COLO829 (cell line): ENCODE measurements at regions not wholly inside any gene's neighbourhood (a gene's known extent, or its start where the extent isn't known, plus 50 kb on each side); places are given as distances from the start of the nearest gene placed in this dataset.

ENCODE experiments used
- DNase-seq: peaks from one replicate; pipeline ENCODE4 v3.0.0; 2012; ENCODE audit warnings: low spot score

DNA sequence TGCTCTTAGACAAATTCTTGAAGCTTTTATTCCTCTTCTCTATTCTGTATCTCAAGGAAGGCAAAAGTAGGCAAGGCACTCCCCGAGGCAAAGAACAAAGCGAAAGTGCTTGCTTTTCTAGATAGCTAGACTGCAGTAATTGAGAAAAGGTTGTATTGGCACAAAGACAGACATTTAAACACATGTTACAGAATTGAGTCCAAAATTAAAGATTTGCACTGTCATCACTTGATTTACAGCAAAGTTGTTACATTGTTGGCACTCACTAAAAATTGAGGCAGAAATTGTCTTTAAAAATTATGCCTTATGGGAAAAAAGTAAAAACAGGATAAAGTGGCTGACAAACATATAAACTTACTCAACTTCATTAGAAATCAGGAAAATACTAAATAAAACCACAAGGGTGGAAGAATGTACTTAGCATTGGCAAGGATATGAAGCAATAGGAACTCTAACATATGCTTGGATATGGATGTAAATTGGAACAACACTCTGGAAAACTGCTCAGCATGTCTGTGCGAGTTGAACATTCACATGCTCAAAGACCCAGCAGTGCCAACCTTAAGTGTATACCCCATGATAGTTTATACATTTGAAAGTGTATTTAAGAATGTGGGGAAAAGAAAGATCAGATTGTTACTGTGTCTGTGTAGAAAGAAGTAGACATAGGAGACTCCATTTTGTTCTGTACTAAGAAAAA lies 491.3 kb downstream of the GLRX3 start:
- no peak for DNase-seq

DNA sequence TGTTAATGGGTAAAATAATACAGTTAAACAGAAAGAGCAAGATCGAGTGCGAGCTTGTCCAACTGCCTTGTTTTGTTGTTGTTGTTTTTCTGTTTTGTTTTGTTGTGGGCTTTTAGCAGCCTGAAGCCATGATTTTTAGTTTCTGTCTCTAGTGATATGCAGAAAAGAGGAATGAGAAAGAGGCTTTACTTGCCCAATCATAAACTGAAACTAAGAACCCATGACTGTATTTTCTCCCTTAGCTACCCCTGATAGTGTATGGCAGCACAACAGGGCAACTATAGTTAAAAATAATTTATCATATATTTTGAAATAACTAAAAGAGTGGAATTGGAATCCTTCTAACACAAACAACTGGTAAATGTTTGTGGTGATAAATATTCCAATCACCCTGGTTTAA lies 493.9 kb downstream of the GLRX3 start:
- DNase-seq: no peak

DNA sequence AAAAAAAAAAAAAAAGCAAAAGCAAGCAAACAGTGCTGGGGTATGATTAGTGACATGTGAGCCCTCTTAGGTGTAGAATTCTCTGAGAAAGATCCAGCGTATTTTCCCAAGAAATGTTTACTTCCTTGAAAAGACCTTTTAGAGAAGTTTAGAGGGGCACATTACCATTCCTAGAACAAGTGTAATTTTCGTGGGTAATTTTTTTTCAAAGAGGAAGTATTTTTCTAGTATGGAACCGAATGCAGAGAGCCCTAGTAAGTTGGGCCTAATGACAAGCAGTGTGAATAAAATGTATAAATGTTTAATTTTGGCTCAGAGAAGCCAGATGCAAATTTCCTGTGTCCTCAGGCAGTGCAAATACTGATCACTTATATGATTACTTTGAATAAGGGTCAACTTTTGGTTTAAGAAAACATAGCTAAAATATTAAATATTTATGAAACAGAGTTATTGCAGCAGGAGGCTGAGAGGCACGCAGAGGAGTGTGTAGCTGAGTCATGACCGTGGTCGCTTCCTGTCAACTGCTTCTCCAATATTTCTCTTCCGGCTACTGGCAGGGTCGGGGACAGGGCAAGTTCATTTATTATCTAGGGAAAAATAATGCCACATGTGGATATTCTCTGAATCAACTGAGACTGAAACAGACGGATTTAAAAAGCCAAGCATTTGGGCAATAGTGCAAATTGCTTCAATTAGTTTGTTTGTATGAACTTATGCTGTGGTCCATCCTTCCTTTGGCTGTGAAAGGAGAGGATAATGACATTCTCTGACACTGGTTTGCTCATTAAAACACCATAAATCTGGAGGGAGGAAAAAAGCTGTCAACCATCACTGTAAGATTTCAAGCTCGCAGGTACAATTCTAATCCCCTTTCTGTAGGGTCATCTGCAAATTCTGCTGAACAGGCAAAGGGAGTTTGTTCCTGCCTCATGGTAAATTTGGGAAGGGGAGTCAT lies 495.2 kb downstream of the GLRX3 start:
- DNase-seq: no peak

DNA sequence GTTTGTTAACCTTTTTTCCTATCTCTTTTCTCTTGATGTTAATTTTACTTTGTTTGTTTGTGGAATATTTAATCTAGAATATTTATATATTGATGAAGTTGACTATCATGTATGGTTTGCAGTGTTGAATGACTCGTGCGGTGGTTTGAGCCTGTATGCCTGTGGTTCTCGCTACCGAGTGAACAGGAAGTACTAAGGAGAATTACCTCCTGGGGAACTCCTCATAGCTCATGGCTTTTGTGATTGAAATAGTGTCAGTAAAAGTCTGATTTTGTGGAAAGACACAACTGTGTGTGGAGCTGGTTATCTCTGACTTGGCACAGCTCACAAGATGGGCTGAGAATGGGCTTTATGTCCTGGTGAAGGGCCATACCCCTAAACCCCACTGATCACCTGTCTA lies 498.6 kb downstream of the GLRX3 start:
- DNase-seq: no peak

DNA sequence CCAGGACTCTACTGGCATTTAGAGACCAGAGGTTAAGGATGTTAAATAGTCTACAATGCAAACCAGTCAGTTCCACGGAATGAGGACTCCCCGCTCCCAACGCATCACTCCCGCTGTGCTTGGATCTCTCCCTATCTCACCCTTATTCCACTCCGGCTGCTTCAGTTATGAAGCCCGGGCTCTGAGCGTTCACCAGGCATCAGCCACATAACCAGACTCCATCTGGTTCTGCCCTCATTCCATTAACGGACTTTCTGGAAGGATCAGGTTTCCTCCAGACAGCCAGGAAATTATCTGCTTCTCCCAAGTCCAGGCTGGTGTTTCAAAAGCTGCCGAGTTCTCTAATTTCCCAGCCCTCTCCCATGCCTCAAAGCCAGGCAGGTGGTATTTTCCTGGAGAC lies 499.3 kb downstream of the GLRX3 start:
- no peak for DNase-seq

DNA sequence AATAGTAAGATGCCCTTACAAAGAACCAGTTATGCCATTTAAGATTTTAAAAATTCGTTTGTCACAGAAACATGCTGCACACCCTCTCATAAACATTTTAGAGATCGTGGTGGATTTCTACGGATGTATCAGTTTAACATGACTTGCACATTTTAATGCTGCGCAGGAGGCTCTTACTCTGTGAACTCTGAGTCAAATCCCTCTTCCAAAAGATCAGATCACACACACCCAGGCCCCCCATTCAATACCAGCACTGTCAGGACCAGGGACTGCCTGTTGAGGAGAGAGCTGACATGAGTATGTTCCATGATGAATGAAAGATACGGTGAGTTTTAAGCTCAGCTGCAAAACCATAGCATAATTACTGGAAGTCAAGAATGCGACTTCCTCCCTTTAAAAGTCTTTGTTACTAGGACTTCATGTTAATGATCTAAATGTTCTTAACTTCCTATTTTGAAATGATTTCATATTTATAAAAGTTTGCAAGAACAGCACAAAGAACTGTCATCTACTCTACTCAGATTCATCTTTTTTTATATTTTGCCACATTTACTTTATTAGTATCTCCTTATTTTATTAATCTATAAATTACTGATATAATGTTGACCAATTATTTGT lies 500.2 kb downstream of the GLRX3 start:
- no peak for DNase-seq

DNA sequence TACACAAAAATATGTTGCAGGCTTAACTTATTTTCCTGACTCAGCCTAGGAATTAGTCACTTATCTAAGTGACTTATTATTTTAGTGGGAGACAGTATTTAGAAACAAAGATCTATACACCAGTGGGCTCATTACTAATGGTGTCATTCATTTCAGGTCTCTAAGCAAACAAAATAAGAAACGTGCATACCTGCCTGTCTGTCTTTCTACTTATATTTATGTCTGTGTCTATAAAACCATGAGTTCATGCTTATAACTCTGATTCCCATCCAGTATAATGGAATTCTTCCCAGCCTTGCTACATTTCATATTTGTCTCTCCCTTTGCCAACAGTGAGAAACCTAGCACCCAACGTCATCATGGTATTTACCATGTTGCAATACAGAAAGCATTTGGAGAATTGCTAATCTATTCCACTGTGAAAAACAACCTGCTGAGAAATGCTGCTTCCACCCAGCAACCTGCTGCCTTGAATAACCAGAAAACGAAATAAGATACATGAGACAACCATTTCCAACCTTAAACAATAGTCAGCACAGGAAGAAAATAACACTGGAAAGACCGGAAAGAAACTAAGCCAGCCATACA lies 501.0 kb downstream of the GLRX3 start:
- DNase-seq: no peak

DNA sequence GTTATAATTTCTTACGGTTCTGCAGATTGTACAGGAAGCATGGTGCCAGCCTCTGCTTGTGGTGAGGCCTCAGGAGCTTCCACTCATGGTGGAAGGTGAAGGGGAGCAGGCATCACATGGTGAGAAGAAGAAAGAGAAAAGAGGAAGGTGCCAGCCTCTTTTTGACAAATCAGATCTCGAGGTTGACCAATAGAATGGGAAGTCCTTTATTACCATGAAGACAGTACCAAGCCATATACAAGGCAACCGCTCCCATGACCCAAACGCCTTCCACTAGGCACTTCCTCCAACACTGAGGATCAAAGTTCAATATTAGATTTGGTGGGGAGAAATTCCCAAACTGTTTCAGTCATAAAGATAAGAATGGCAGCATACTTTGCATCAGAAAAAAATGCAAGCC lies 502.8 kb downstream of the GLRX3 start:
- DNase-seq: no peak

DNA sequence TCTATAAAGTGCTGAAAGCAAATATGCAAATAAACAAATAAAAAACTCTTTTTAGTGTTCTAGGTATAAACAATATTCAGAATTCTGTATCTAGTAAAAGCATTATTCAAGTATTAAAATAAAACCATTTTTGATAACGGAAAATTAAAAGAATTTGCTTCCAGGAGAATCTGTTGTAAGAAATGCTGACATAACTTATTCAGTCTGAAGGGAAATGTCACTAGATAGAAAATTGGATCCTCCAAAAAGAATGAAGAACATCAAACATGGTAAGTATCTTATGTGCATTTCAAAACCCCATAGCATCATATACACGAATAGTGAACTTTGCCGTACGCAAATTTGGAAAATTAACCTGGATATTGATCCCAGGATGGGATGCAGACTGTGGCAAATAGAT lies 506.7 kb downstream of the GLRX3 start:
- no peak for DNase-seq

DNA sequence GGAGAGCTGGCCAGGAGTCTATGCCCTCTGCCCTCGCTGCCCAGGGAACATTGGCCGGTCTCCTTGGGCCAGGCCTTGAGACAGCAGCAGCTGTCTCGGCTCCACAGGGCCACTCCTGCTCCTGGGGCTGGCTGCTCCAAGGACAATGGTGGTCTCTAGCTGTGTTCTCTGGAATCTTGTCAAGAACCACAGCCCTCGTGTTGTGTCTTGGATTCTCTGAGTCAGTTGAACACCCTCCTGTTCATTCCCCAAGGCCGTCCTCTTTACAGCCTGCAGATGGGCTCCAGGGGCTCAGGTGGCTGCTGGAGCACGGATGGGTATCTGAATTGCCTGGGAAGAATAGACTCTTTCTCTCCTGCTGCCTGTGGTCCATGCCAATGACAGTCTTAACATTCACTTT lies 511.1 kb downstream of the GLRX3 start:
- no peak for DNase-seq

DNA sequence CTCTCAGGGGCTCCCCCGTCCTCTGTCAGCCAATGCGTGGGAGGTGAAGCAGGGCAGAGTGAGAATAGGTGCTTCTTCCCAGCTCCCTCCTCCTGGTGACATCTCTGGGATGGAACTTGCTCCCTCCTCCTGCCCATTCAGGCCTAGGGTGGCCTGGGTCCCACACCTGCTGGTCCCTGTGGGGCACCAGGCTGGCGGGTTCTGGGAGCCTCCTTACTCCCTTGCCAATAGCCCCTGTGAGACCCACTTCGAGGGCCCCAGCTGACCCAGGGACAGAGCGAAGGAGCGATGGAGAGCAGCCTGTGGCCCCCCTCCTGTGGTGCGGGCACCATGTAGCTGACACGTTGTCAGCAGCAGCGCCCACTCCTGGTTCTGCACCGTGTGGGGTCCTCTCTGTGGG lies 512.6 kb downstream of the GLRX3 start:
- no peak for DNase-seq

DNA sequence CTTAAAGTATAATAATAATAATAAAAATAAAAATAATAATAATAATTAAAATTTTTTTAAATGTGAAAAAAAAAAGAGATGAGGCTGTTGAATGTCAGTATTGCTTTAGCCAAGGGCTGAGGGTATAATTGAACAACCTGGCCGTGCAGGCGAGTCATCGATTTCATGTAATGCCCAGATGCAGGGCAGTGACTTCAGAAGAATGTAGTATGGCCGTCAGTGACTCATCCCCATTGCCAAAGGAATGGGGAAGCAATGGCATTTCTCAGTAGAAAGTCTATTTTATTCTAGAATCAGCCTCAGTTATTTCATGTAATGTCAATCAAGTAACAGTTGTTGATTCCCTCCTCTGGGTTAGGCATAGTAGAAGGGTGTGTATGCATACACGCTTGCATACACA lies 516.4 kb downstream of the GLRX3 start:
- DNase-seq: no peak

DNA sequence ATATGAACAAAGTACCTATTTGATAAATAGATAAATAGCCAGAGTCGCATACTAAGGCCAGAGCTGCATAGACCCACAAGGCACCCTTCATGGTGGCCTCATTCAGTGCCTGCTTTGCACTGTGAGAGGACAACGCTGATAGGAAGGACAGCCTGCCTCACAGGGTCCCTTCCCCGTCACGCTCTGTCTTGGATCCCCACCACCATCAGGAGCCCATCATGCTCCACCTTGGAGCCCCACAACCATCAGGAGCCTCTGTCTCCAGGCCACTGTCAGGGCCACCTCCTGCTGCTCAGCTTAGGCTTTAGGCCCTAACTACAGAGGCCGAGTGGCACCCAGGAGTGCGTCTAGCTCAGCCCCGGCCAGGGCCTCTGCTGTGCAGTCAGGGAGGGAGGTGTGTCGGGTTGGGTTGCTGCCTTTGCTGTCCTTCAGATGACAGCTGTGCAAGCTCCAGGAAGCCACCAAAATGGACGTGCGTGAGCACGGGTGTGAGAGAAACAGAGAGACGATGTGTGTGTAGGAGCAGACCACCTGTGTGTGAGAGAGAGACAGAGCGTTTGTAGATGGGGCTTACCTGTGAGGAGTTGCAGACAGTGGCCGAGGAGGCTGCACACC lies 516.9 kb downstream of the GLRX3 start:
- no peak for DNase-seq

DNA sequence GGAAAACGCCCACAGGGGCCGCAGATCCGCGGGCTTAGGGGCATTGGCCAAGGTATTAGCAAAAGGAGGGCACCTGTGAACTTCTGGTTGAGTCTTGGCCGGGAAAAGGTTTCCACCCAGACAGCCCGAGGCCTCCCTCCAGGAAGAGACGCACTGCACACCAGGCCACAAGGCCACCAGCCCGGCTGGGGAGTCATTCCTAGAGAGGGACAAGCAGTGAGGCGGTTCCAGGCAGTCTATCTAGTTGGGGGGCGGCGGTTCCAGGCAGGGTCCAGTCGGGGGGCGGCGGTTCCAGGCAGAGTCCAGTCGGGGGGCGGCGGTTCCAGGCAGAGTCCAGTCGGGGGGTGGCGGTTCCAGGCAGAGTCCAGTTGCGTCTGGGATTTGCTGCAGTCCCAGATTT lies 518.5 kb downstream of the GLRX3 start:
- no peak for DNase-seq

DNA sequence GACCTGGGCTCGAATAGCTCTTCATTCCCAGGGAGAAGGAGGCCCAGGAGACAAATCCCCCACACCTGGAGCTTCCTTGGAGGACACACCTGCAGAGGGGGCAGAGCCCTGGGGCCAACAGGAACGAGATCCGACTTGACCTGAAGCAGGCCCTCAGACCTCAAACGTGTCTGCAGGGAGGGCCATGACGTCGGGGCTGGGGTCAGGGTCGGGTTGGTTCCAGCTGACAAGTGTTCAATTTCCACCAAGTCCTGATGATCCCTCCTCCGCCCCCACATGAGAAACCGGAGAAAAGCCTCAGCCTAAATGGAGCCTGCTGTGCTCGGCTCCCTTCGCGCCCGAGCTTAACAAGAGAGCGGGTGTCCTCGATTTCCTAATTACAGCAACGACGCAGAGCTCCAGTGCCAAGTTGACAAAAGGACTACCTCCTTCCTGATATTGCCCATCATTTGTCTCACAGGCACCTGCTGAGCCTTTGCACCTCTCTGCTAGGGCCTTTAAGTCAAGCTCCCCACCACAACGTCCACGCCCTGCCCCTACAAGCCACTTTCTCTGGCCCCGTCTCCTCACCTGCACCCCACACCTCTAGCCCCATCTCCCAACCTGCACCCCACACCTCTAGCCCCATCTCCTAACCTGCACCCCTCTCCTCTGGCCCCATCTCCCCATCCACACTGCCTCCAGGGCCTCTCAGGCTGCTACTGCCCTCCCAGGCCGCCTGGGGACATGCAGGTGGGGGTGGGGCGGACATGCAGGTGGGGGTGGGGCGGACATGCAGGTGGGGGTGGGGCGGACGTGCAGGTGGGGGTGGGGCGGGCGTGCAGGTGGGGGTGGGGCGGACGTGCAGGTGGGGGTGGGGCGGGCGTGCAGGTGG lies 519.4 kb downstream of the GLRX3 start:
- no peak for DNase-seq

DNA sequence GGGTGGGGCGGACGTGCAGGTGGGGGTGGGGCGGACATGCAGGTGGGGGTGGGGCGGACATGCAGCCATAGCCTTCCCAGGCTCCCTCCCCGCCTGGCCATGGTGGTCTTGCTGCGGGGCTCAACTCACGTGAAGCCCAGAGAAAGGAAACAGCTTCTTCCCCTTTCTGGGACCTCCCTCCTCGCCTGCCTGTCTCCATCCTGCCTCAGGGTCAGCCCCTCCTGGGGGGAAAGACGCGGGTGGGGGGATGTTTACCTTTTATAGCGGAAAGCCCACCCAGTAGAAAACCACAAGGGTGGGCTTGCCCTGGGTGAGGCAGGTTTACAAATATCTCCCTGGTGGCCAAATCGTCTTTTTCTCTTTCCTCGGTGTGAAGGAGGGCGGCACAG lies 520.0 kb downstream of the GLRX3 start:
- DNase-seq: no peak

DNA sequence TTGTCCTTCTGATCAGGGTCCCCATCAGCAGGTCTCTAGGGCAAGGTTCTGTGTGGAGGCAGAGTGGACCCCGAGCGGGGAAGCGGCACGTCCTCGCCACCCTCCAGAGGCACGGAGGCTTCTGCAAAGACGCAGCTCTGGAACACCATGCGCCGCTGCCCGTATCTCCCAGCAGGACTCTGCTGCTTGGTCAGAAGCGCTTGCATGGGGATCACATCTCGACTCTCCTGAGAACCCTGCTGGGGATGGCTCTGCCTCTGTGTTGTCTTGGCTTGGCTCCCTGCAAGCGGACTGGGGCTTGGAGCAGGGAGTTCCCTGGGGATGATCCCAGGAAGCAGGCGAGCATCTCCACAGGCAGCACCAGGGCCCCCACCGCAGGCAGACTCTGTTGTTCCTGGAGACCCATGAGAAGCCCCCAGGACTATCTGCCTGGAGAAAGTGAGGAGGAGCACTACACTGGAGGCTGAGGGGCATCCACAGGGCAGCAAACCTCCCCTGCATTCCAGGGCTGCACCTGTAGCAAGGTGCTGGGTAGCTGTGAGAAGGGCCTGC lies 520.5 kb downstream of the GLRX3 start:
- DNase-seq: no peak

DNA sequence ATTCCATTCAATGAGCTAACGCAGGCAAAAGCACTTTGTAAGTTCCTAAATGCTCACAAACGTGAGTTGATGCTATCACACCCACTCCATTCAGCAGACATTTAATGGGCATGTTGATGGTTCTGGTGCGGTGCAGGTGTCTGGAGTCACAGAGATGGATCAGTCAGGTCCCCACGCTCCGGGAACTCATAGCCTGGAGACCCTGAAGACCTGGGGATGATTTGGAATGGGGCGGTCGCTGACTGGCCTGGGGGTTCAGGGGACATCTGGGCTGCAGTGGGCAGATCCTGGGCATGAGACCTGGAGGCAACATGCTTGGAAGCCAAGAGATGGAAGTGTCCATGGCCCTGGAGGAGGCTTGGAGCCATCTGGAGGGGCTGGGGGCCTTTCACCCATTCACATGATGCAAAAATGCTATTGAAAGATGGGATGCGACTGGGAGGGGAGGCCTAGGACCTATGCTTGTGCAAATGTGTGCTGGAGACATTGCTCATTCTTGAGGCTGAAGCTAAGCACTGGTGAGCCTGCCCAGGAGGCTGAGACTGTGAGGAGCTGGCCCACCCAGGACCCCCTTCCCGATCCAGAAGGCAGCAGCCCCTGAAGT lies 522.6 kb downstream of the GLRX3 start:
- DNase-seq: no peak

DNA sequence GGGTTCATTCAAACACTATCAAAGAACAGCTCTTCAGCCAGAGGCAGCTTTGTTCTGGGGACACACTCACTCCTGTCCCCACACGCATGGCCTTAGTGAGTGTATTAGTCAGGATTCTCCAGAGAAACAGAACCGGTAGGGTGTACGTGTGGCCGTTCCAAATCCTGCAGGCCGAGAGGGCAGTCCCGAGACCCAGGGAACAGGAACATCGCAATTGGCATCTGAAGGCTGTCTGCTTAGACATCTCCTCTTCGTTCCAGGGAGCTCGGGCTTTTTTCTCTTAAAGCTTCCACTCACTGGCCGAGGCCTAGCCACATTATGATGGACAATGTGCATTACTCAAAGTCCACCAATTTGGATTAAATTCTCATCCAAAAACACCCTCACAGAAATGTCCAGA lies 523.3 kb downstream of the GLRX3 start:
- DNase-seq: no peak

DNA sequence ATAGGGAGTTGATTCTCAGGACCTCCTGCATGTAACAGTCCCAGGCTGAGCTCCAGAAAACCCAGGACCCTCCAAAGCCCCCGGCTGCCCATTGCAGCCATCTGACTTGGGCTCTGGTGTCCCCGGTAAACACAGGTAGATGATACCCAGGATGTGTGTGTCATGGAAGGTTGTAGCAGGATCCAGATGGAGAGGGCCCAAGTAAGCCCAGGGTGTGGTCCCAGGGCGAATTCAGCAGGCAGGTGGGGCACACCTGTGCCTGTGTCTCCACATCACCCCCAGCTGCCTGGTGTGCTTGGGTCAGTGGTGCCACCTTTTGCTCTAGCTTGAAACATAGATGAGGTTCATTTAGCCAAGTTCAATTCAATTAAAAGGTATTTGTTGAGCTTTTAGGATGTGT lies 524.1 kb downstream of the GLRX3 start:
- no peak for DNase-seq

DNA sequence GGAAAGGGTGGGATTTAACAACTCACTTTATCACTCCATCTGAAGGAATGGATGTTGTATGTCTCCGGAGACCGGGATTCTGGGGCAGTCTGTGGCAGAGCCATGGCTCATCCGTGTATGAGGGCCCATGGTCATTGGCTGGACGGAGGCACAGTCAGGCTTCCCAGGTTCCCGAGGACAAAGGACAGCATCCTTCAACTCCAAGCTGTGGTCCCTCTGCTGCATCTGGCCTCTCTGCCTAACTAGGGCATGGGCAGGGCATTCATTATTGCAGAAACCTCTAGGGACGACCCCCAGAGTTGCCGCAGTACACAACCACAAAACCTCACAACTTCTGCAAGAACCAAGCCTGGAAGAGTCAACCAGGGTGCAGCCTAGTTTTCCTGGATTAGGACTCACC lies 525.2 kb downstream of the GLRX3 start:
- DNase-seq: no peak
